GM23338 (cell line): ENCODE measurements at regions not wholly inside any gene's neighbourhood (a gene's known extent, or its start where the extent isn't known, plus 50 kb on each side); places are given as distances from the start of the nearest gene placed in this dataset.

Experiments
- ATAC-seq: fragments of 200-7000 bp; cut with Tn5 transposase; 3 replicates; pipeline ENCODE4 v1.9.1; 2020
- DNase-seq: peaks from one replicate; pipeline ENCODE4 v3.0.0-alpha.2; 2015; ENCODE audit warnings: low spot score
- H2AFZ ChIP-seq: fragments of 200-600 bp; sonication (generic); 2 replicates; pipeline ENCODE4 v1.8.0; 2016; ENCODE audit warnings: antibody characterized with exemption, mild to moderate bottlenecking, moderate library complexity
- H3F3A ChIP-seq: fragments of 200-600 bp; sonication (generic); replicated peaks from 2 replicates; pipeline ENCODE4 v1.8.0; 2017; ENCODE audit warnings: antibody characterized with exemption, mixed run types, low read depth
- H3K27ac ChIP-seq: fragments of 200-600 bp; sonication (generic); 2 replicates; pipeline ENCODE4 v1.6.1; 2016; ENCODE audit warnings: low read depth
- H3K27me3 ChIP-seq: fragments of 200-600 bp; sonication (generic); 2 replicates; pipeline ENCODE4 v1.8.0; 2016; ENCODE audit warnings: mild to moderate bottlenecking, mixed run types, moderate library complexity; ENCODE audit not compliant: insufficient read depth
- H3K36me3 ChIP-seq: fragments of 200-600 bp; sonication (generic); 2 replicates; pipeline ENCODE4 v1.8.0; 2016; ENCODE audit warnings: mild to moderate bottlenecking; ENCODE audit not compliant: insufficient read depth
- H3K4me1 ChIP-seq: fragments of 200-600 bp; sonication (generic); 2 replicates; pipeline ENCODE4 v1.8.0; 2016; ENCODE audit warnings: mild to moderate bottlenecking, moderate library complexity; ENCODE audit not compliant: insufficient read depth
- H3K4me2 ChIP-seq: fragments of 200-600 bp; sonication (generic); 2 replicates; pipeline ENCODE4 v1.7.1; 2017; ENCODE audit warnings: mixed run types
- H3K4me3 ChIP-seq: fragments of 200-600 bp; sonication (generic); 2 replicates; pipeline ENCODE4 v1.6.1; 2016; ENCODE audit warnings: mixed run types
- H3K79me2 ChIP-seq: fragments of 200-600 bp; sonication (generic); replicated peaks from 2 replicates; pipeline ENCODE4 v1.8.0; 2017; ENCODE audit warnings: mild to moderate bottlenecking; ENCODE audit not compliant: insufficient read depth
- H3K9me2 ChIP-seq: fragments of 200-600 bp; sonication (generic); 2 replicates; pipeline ENCODE4 v1.8.0; 2017; ENCODE audit not compliant: insufficient read depth
- H4K20me1 ChIP-seq: fragments of 200-600 bp; sonication (generic); replicated peaks from 2 replicates; pipeline ENCODE4 v1.8.0; 2017; ENCODE audit warnings: mild to moderate bottlenecking; ENCODE audit not compliant: insufficient read depth
- H3K27ac Mint-ChIP-seq: 2 replicates; pipeline ENCODE4 v1.8.0; 2020; ENCODE audit warnings: inconsistent platforms, mild to moderate bottlenecking, moderate library complexity, mixed read lengths
- H3K27me3 Mint-ChIP-seq: 3 replicates; pipeline ENCODE4 v1.8.0; 2022; ENCODE audit warnings: low read depth, mild to moderate bottlenecking, moderate library complexity, mixed read lengths, inconsistent platforms; ENCODE audit not compliant: insufficient read depth, poor library complexity
- H3K36me3 Mint-ChIP-seq: 3 replicates; pipeline ENCODE4 v1.8.0; 2021; ENCODE audit warnings: low read depth, mild to moderate bottlenecking, inconsistent platforms, moderate library complexity, mixed read lengths
- H3K4me1 Mint-ChIP-seq: 3 replicates; pipeline ENCODE4 v1.8.0; 2020; ENCODE audit warnings: mild to moderate bottlenecking, inconsistent platforms, mixed read lengths
- H3K4me3 Mint-ChIP-seq: 3 replicates; pipeline ENCODE4 v1.8.0; 2021; ENCODE audit warnings: moderate library complexity, mild to moderate bottlenecking, inconsistent platforms, mixed read lengths
- H3K9me3 Mint-ChIP-seq: 3 replicates; pipeline ENCODE4 v1.8.0; 2020; ENCODE audit warnings: moderate library complexity, mild to moderate bottlenecking, inconsistent platforms, mixed read lengths
- CREB1 ChIP-seq: fragments of 250-450 bp; sonication (Bioruptor Pico); IDR thresholded peaks from 2 replicates; pipeline ENCODE4 v1.5.0; 2020; ENCODE audit warnings: low read depth, mild to moderate bottlenecking, moderate library complexity
- EZH2 ChIP-seq: fragments of 200-600 bp; sonication (generic); IDR thresholded peaks from one replicate; pipeline ENCODE4 v1.8.0; 2017; ENCODE audit warnings: antibody characterized with exemption, mild to moderate bottlenecking, low read depth; ENCODE audit not compliant: unreplicated experiment
- EZH2phosphoT487 ChIP-seq: fragments of 200-600 bp; sonication (generic); IDR thresholded peaks from one replicate; pipeline ENCODE4 v1.8.1; 2018; ENCODE audit warnings: antibody characterized with exemption; ENCODE audit not compliant: unreplicated experiment
- JUNB ChIP-seq: IDR thresholded peaks from one replicate; pipeline ENCODE4 v1.6.1; 2016; ENCODE audit warnings: antibody characterized with exemption; ENCODE audit not compliant: unreplicated experiment
- NANOG ChIP-seq: IDR thresholded peaks from 2 replicates; pipeline ENCODE4 v1.6.1; 2016; ENCODE audit warnings: antibody characterized with exemption, borderline replicate concordance
- POLR2AphosphoS5 ChIP-seq: IDR thresholded peaks from 2 replicates; pipeline ENCODE4 v1.6.1; 2016; ENCODE audit warnings: antibody characterized with exemption, low read depth
- STAT1 ChIP-seq: IDR thresholded peaks from one replicate; pipeline ENCODE4 v1.6.1; 2016; ENCODE audit warnings: antibody characterized with exemption; ENCODE audit not compliant: unreplicated experiment
- ZNF114 ChIP-seq: fragments of 250-450 bp; sonication (Bioruptor Pico); IDR thresholded peaks from 2 replicates; pipeline ENCODE4 v1.5.0; 2020; ENCODE audit warnings: mild to moderate bottlenecking, moderate library complexity
- ZNF331 ChIP-seq: fragments of 250-450 bp; sonication (Bioruptor Pico); IDR thresholded peaks from 2 replicates; pipeline ENCODE4 v1.5.0; 2020; ENCODE audit warnings: low read depth, mild to moderate bottlenecking, moderate library complexity
- TF ChIP-seq, protein P1 (sequence below): IDR thresholded peaks from 2 replicates; pipeline ENCODE4 v1.6.1; 2016; ENCODE audit warnings: antibody characterized with exemption
- TF ChIP-seq, protein P2 (sequence below): IDR thresholded peaks from one replicate; pipeline ENCODE4 v1.6.1; 2018; ENCODE audit warnings: antibody characterized with exemption; ENCODE audit not compliant: unreplicated experiment
- TF ChIP-seq, protein P3 (sequence below), 2 experiments: fragments of 200-600 bp in 1 of 2; sonication (generic) in 1 of 2; conservative IDR thresholded peaks; 2 replicates each; pipeline versions ENCODE4 v1.5.1 to v1.6.1; 2016 to 2017; ENCODE audit warnings: antibody characterized with exemption in 2 of 2, low read depth in 2 of 2, mild to moderate bottlenecking in 2 of 2, moderate library complexity in 1 of 2

DNA sequence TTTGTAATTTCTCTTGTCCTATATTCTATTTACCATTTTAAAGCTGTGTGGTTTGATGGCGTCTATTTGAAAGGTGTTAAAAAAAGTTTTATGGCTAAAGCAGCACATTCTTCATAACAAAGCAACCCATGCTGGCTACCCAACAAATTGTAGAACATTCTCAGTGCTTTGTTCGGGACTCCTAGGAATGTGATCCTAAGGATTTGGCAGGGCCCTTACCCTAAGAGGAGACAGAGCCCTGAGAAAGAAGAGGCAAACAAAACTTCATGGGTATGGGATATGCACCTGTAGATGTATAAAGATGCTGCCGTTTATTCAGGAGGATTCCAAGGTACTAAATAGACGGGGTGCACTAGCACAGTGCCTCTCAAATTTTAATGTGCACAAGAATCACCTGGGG lies 370.8 kb upstream of the DIPK2B start:
- Mint-ChIP-seq H3K4me1 (peaks cover 17% of the 10 kb centered on the region), H3K27me3 (peaks cover 5% of the 10 kb centered on the region), H3K36me3 (no peaks in the 10 kb centered on the region), H3K9me3 (no peaks in the 10 kb centered on the region; the same call in 2 of the 3 replicates), H3K27ac (peak overlapping the region; percentile 39; the same call in 1 of the 2 replicates), H3K4me3 (no peak overlapping the region)
- Histone ChIP-seq H3K9me2 (no peaks in the 10 kb centered on the region), H3K79me2 (no peaks in the 10 kb centered on the region), H4K20me1 (no peaks in the 10 kb centered on the region), H3K4me3 (no peak overlapping the region), H3K4me1 (peaks cover 13% of the 10 kb centered on the region; the same call in 1 of the 2 replicates), H3K27ac (no peak overlapping the region), H3K36me3 (no peaks in the 10 kb centered on the region), H3K4me2 (no peak overlapping the region), H2AFZ (no peak overlapping the region), H3F3A (no peaks in the 10 kb centered on the region), H3K27me3 (no peaks in the 10 kb centered on the region)
- DNase-seq (peak; percentile 35), ATAC-seq (peak; percentile 85)
- TF ChIP-seq ZNF114 (CRISPR knock-in tag) (no peak), NANOG (no peak), STAT1 (no peak), ZNF331 (CRISPR knock-in tag) (no peak), CREB1 (no peak), EZH2 (no peak)
- TF ChIP-seq, protein P1, sequence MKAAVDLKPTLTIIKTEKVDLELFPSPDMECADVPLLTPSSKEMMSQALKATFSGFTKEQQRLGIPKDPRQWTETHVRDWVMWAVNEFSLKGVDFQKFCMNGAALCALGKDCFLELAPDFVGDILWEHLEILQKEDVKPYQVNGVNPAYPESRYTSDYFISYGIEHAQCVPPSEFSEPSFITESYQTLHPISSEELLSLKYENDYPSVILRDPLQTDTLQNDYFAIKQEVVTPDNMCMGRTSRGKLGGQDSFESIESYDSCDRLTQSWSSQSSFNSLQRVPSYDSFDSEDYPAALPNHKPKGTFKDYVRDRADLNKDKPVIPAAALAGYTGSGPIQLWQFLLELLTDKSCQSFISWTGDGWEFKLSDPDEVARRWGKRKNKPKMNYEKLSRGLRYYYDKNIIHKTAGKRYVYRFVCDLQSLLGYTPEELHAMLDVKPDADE = no peak
- TF ChIP-seq, protein P2, sequence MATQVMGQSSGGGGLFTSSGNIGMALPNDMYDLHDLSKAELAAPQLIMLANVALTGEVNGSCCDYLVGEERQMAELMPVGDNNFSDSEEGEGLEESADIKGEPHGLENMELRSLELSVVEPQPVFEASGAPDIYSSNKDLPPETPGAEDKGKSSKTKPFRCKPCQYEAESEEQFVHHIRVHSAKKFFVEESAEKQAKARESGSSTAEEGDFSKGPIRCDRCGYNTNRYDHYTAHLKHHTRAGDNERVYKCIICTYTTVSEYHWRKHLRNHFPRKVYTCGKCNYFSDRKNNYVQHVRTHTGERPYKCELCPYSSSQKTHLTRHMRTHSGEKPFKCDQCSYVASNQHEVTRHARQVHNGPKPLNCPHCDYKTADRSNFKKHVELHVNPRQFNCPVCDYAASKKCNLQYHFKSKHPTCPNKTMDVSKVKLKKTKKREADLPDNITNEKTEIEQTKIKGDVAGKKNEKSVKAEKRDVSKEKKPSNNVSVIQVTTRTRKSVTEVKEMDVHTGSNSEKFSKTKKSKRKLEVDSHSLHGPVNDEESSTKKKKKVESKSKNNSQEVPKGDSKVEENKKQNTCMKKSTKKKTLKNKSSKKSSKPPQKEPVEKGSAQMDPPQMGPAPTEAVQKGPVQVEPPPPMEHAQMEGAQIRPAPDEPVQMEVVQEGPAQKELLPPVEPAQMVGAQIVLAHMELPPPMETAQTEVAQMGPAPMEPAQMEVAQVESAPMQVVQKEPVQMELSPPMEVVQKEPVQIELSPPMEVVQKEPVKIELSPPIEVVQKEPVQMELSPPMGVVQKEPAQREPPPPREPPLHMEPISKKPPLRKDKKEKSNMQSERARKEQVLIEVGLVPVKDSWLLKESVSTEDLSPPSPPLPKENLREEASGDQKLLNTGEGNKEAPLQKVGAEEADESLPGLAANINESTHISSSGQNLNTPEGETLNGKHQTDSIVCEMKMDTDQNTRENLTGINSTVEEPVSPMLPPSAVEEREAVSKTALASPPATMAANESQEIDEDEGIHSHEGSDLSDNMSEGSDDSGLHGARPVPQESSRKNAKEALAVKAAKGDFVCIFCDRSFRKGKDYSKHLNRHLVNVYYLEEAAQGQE = no peak

DNA sequence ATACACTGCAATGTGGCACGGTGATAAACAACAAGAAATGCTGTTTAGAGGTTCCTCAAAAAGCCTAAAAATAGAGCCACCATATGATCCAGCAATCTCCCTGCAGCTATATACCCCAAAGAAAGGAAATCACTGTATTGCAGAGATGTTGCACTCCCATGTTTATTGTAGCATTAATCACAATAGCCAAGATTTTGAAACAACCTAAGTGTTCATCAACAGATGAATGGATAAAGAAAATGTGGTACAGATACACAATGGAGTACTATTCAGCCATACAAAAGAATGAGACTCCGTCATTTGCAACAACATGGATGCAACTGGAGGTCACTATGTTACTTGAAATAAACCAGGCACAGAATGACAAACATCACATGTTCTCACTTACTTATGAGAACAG lies 365.8 kb upstream of the DIPK2B start:
- Histone ChIP-seq H3F3A (no peaks in the 10 kb centered on the region), H3K27me3 (no peaks in the 10 kb centered on the region), H2AFZ (no peak overlapping the region), H3K9me2 (no peaks in the 10 kb centered on the region), H3K4me2 (no peak overlapping the region), H3K36me3 (no peaks in the 10 kb centered on the region), H3K4me3 (no peak overlapping the region), H4K20me1 (no peaks in the 10 kb centered on the region), H3K27ac (no peak overlapping the region), H3K4me1 (peaks cover under 1% of the 10 kb centered on the region; the same call in 1 of the 2 replicates), H3K79me2 (no peaks in the 10 kb centered on the region)
- Mint-ChIP-seq H3K27ac (no peak overlapping the region), H3K36me3 (no peaks in the 10 kb centered on the region), H3K9me3 (no peaks in the 10 kb centered on the region; the same call in 2 of the 3 replicates), H3K27me3 (peaks cover 2% of the 10 kb centered on the region), H3K4me3 (no peak overlapping the region), H3K4me1 (peaks cover 3% of the 10 kb centered on the region)
- no peak for ATAC-seq
- DNase-seq = no peak
- TF ChIP-seq ZNF331 (CRISPR knock-in tag) (no peak), EZH2 (no peak), EZH2phosphoT487 (no peak), JUNB (no peak), STAT1 (no peak), POLR2AphosphoS5 (no peak), ZNF114 (CRISPR knock-in tag) (no peak), NANOG (no peak)
- TF ChIP-seq, protein P2 = no peak
- TF ChIP-seq, protein P3, sequence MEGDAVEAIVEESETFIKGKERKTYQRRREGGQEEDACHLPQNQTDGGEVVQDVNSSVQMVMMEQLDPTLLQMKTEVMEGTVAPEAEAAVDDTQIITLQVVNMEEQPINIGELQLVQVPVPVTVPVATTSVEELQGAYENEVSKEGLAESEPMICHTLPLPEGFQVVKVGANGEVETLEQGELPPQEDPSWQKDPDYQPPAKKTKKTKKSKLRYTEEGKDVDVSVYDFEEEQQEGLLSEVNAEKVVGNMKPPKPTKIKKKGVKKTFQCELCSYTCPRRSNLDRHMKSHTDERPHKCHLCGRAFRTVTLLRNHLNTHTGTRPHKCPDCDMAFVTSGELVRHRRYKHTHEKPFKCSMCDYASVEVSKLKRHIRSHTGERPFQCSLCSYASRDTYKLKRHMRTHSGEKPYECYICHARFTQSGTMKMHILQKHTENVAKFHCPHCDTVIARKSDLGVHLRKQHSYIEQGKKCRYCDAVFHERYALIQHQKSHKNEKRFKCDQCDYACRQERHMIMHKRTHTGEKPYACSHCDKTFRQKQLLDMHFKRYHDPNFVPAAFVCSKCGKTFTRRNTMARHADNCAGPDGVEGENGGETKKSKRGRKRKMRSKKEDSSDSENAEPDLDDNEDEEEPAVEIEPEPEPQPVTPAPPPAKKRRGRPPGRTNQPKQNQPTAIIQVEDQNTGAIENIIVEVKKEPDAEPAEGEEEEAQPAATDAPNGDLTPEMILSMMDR (conservative IDR thresholded peaks at IDR 0.05; ENCODE audit: low read depth in 2 of 2) = no peak
- TF ChIP-seq, protein P1 = no peak
